Activated CD4-positive, alpha-beta memory T cell treated with anti-CD3 and anti-CD28 coated beads for 36 hours (primary cell): ENCODE measurements at regions not wholly inside any gene's neighbourhood (a gene's known extent, or its start where the extent isn't known, plus 50 kb on each side); places are given as distances from the start of the nearest gene placed in this dataset.

Experiments used
- CTCF ChIA-PET: fragments of 350-600 bp; sonication (Branson Sonifier 250); formaldehyde crosslinking; loops from one replicate; lab custom pipeline; 2021; ENCODE audit warnings: antibody characterized with exemption, inconsistent platforms; lab: Charles Lee
- POLR2A ChIA-PET: fragments of 350-600 bp; sonication (Branson Sonifier 250); formaldehyde crosslinking; loops from one replicate; lab custom pipeline; 2021; ENCODE audit warnings: antibody characterized with exemption; lab: Charles Lee
- DNase-seq: peaks from one replicate; pipeline ENCODE4 v3.0.0-alpha.2; 2020
- H3K27ac Mint-ChIP-seq: one replicate; pipeline ENCODE4 v1.8.0; 2021; ENCODE audit warnings: mixed read lengths
- H3K27me3 Mint-ChIP-seq: one replicate; pipeline ENCODE4 v1.8.0; 2021; ENCODE audit warnings: mixed read lengths
- H3K36me3 Mint-ChIP-seq: one replicate; pipeline ENCODE4 v1.8.0; 2021; ENCODE audit warnings: mixed read lengths
- H3K4me1 Mint-ChIP-seq: one replicate; pipeline ENCODE4 v1.8.0; 2021; ENCODE audit warnings: low read depth, mixed read lengths
- H3K4me3 Mint-ChIP-seq: one replicate; pipeline ENCODE4 v1.8.0; 2021; ENCODE audit warnings: mild to moderate bottlenecking, mixed read lengths
- H3K9me3 Mint-ChIP-seq: one replicate; pipeline ENCODE4 v1.8.0; 2021; ENCODE audit warnings: mixed read lengths
- intact Hi-C: fragments of 100-400 bp; cut with micrococcal nuclease; formaldehyde crosslinking; loops from one replicate; pipeline ENCODE4 v1.15.1; 2023

DNA sequence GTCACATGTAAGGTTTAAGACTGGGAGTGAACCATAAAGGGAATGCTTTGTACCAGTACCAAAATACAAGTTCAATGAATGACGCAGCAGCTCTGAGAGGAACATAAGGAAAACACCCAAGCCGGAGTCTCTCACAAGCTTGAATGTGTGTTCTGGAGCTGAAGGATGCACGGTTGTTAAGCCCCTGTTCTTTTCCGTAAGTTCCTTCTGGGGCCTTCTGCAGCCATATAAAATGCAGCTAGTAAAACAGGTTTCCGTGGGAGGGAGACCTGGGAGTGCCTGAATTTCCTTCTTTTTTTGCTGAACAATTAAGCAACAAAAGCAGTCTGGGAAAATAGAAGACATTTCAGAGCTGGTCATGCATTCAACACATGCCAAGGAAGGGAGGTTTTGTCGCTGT is 73.2 kb upstream of the JAG1 start:
- no peaks in the 10 kb centered on the region for H3K36me3 Mint-ChIP-seq
- intact Hi-C loops: no loop called here
- POLR2A ChIA-PET: no interaction called here
- H3K9me3 Mint-ChIP-seq: no peaks in the 10 kb centered on the region
- H3K27ac Mint-ChIP-seq: no peak overlapping the region
- no peaks in the 10 kb centered on the region for H3K4me1 Mint-ChIP-seq
- H3K4me3 Mint-ChIP-seq: no peak overlapping the region
- CTCF ChIA-PET: no interaction called here
- no peak for DNase-seq
- no peaks in the 10 kb centered on the region for H3K27me3 Mint-ChIP-seq

DNA sequence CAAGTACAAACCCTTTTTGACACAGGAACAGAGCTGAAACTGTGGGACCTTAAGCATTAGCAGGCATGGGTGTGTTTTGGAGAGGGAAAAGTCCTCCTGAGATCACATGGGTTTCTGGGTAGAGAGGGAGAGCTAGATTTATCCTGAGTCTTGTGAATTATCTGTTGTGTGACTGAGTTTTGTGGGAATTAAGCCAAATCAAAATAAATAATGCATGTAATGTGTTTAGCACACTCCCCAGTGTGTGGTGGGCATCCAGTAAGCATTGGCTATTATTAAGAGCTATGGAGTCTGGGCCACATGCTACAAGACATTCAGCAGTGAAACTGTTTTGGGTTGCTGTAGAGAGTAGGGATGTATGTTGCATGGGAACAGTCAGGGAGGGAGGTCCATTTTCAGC is 75.3 kb upstream of the JAG1 start:
- intact Hi-C loops: no loop called here
- H3K9me3 Mint-ChIP-seq: no peaks in the 10 kb centered on the region
- no peaks in the 10 kb centered on the region for H3K27me3 Mint-ChIP-seq
- POLR2A ChIA-PET: no interaction called here
- no peaks in the 10 kb centered on the region for H3K4me1 Mint-ChIP-seq
- CTCF ChIA-PET: interaction anchor here (0.6 kb wide), 1 partner anchor 268 kb away, joined by 6 read pairs; no protein-coding TSS in a partner anchor
- DNase-seq: no peak
- H3K27ac Mint-ChIP-seq: no peak overlapping the region
- H3K36me3 Mint-ChIP-seq: no peaks in the 10 kb centered on the region
- no peak overlapping the region for H3K4me3 Mint-ChIP-seq

DNA sequence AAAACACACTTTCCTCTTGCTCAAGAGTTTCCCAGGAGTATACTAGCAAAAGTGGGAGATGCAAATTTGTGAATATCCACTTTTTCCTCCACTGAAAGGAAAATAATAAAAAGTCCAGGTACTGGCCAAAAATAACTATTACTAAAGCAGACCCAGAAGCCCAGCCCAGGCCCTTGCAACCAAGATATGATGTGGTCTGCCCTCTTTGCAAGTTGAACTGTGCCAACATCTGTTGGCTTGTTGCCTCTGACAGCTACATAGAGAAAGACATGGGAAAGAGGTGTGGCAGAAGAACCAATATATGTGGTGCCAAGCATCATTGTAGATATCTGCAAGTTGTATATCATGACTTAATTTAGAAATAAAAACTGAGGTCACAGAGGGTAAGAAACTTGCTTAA is 78.4 kb upstream of the JAG1 start:
- Mint-ChIP-seq H3K4me1 (no peaks in the 10 kb centered on the region), H3K36me3 (no peaks in the 10 kb centered on the region), H3K4me3 (no peak overlapping the region), H3K27ac (no peak overlapping the region), H3K9me3 (no peaks in the 10 kb centered on the region), H3K27me3 (peaks cover 5% of the 10 kb centered on the region)
- DNase-seq: no peak
- ChIA-PET POLR2A (no interaction called here), CTCF (no interaction called here)
- intact Hi-C loops: no loop called here

DNA sequence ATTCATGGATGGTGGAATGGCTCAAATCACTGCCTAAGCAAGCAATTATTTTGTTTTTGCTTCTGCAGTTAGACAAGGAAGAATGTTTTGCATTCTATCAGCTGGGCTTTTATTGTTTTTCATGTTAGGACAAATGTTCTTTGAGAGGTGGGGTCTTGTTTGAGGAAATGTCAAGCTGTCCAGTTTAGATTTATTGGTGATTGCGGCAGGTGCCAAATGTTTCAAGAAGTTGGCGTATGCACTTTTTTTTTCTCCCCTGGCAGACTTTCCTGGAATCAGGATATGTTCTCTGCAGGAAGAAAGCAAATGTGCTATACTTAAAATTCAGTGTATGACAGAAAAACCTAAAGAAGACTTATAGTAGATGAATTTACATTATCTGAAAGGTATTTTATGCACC is 81.0 kb upstream of the JAG1 start:
- no peak for DNase-seq
- Mint-ChIP-seq H3K4me3 (no peak overlapping the region), H3K27ac (no peak overlapping the region), H3K27me3 (peaks cover 5% of the 10 kb centered on the region), H3K4me1 (no peaks in the 10 kb centered on the region), H3K36me3 (no peaks in the 10 kb centered on the region), H3K9me3 (no peaks in the 10 kb centered on the region)
- POLR2A ChIA-PET: no interaction called here
- CTCF ChIA-PET: no interaction called here
- intact Hi-C loops: no loop called here

DNA sequence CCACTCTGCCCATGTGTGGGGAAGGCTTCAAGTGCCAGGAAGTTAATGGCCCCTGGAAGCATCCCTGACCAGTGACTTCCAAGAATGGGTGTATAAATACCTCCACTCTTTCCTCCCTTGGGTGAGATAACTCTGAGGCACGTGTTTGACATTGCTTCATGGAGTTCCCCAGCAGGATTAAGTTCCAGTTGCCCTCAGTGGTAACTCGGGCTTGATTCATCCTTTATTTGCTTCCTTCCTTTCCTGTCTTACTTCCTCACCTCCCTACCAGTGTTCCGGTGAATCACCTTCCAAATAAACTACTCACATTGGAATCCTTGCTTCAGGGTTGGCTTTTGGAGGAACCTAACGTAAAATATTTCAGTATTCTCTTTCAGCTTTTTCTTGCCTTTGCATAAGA is 84.6 kb upstream of the JAG1 start:
- intact Hi-C loops: no loop called here
- Mint-ChIP-seq H3K27me3 (peaks cover 5% of the 10 kb centered on the region), H3K27ac (no peak overlapping the region), H3K4me3 (no peak overlapping the region), H3K9me3 (no peaks in the 10 kb centered on the region), H3K36me3 (no peaks in the 10 kb centered on the region), H3K4me1 (no peaks in the 10 kb centered on the region)
- no peak for DNase-seq
- CTCF ChIA-PET: no interaction called here
- POLR2A ChIA-PET: no interaction called here

DNA sequence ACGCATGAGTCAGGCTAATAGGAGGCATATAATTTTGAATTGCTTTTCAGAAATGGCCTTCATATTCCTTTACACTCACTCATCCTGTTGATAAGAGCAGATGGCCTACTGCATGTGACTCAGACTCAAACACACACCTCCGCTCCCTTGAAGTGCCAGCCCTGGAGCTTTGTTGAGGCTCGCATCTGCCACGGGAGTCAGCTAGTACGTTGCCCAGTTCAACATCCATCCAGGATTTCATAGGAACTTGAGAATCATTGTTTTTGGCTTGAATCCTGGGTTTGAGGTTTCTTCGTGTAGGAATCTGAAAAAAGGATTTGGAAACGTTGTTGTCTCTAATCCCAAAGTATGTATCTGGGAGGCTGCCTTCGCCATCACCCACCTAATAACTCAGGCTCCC is 87.4 kb upstream of the JAG1 start:
- Mint-ChIP-seq H3K4me1 (no peaks in the 10 kb centered on the region), H3K4me3 (no peak overlapping the region)

DNA sequence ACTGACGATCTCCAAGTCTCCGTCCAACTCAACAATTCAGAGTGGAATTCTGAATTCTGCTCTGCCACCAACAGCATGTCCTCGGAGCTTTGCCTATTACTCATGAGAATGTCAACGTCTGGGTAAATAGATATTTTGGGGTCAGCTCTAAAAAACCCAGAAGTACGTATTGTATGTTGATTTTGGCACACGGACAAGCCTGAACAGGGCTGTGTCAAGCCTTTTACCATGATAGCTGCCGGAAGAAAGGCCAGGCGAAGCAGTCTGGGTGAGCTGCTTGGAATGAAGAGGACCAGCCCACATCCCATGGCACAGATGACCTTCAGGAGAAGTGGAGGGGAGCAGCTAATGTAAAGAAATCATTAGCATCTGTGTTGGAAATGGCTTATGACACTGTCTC is 88.0 kb upstream of the JAG1 start:
- Mint-ChIP-seq H3K9me3 (no peaks in the 10 kb centered on the region), H3K4me1 (no peaks in the 10 kb centered on the region), H3K27ac (no peak overlapping the region), H3K4me3 (no peak overlapping the region), H3K36me3 (no peaks in the 10 kb centered on the region), H3K27me3 (no peaks in the 10 kb centered on the region)
- ChIA-PET CTCF (interaction anchor here (1.0 kb wide), 1 partner anchor 232 kb away, joined by 3 read pairs; no protein-coding TSS in a partner anchor), POLR2A (no interaction called here)
- intact Hi-C loops: no loop called here
- DNase-seq: no peak

More for the DNA sequence above, 87.4 kb upstream of the JAG1 start:
- intact Hi-C loops: no loop called here
- H3K27me3 Mint-ChIP-seq: no peaks in the 10 kb centered on the region
- CTCF ChIA-PET: interaction anchor here (1.0 kb wide), 1 partner anchor 231 kb away, joined by 3 read pairs; no protein-coding TSS in a partner anchor
- POLR2A ChIA-PET: no interaction called here
- DNase-seq: no peak
- H3K27ac Mint-ChIP-seq: no peak overlapping the region
- no peaks in the 10 kb centered on the region for H3K36me3 Mint-ChIP-seq
- no peaks in the 10 kb centered on the region for H3K9me3 Mint-ChIP-seq

DNA sequence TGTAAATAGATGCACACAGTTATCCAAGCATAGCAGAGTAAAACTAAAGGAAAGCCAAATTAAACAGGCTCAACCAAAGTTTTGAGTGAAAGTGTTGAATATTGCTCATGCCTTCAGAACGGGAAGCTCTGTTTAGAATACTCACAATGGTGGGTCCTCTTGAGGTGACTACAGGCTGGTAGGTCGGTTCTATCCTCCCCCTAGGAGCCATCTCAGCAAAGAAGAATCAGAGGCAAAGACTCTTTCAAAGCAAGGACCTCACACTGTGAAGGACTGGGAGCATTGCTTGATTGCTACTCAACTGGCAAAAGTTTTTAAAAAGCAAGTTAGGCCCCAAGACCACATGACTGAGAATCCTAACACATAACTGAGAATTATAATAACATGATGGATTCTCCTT is 88.4 kb upstream of the JAG1 start:
- Mint-ChIP-seq H3K27ac (no peak overlapping the region), H3K4me1 (no peaks in the 10 kb centered on the region), H3K36me3 (no peaks in the 10 kb centered on the region), H3K4me3 (no peak overlapping the region), H3K9me3 (no peaks in the 10 kb centered on the region), H3K27me3 (no peaks in the 10 kb centered on the region)
- ChIA-PET POLR2A (no interaction called here), CTCF (interaction anchor here (1.0 kb wide), 1 partner anchor 232 kb away, joined by 3 read pairs; no protein-coding TSS in a partner anchor)
- intact Hi-C loops: no loop called here
- no peak for DNase-seq

DNA sequence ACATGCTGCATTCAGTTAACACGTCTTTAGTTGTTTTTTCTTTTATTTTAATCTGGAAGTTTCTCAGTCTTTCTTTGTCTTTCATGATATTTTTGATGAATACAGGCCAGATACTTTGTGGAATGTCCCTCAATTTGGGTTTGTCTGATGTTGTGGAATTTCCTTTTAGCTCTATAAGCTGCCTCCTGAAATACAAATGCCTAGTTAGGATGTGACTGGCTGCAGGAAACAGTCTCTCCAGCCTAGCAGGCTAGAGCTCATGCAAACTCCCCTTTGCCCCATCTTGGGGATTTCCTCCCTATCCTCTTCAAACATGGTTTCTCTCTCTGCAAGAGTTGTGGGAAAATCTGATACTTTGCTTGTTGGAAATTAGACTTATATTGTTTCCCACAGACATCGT is 89.3 kb upstream of the JAG1 start:
- intact Hi-C loops: no loop called here
- POLR2A ChIA-PET: no interaction called here
- CTCF ChIA-PET: no interaction called here
- no peak overlapping the region for H3K4me3 Mint-ChIP-seq
- no peak for DNase-seq
- no peaks in the 10 kb centered on the region for H3K36me3 Mint-ChIP-seq
- H3K9me3 Mint-ChIP-seq: no peaks in the 10 kb centered on the region
- no peaks in the 10 kb centered on the region for H3K27me3 Mint-ChIP-seq
- H3K27ac Mint-ChIP-seq: no peak overlapping the region
- no peaks in the 10 kb centered on the region for H3K4me1 Mint-ChIP-seq

DNA sequence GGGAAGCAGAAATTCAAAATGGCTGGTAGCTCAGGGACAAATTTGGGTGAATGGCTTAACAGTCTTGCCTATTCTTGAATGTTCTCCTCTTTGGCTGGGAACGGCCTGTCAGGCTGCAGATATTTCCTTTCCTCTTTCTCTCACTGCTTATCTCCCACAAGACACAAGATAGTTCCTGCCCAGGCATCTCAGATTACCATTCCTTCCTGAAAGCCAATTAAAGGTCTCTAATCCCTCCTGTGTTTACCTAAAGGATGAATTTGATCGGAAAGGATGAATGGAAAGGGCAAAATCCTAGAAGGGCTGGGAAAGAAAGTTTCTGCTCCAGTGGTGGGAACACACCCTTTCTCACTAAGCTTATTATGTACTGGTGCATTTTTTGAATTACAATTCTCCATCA is 95.9 kb upstream of the JAG1 start:
- H3K4me1 Mint-ChIP-seq: no peaks in the 10 kb centered on the region
- ChIA-PET POLR2A (no interaction called here), CTCF (no interaction called here)
- intact Hi-C loops: no loop called here
- H3K27me3 Mint-ChIP-seq: peaks cover 6% of the 10 kb centered on the region
- no peak overlapping the region for H3K4me3 Mint-ChIP-seq
- no peaks in the 10 kb centered on the region for H3K9me3 Mint-ChIP-seq
- no peak for DNase-seq
- no peak overlapping the region for H3K27ac Mint-ChIP-seq
- H3K36me3 Mint-ChIP-seq: no peaks in the 10 kb centered on the region

DNA sequence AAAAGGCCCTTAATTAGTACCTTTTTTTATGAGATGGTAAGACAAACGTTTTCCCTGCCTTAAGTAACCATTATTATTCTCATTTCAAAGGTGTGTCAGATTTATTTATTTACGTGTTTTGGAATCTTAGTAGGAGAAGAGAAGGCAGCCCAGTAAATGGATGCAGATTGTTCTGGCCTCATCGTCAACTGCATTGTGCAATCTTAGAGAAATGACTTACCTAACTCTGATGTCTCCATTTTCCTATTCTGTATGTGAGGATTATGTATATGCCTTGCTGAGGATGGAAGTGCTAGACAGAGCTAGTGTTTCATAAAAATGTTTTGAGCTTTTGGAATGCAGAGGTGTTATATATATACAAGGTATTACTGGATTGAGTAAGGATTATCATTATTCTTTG is 97.0 kb upstream of the JAG1 start:
- no peak for DNase-seq
- ChIA-PET CTCF (no interaction called here), POLR2A (no interaction called here)
- Mint-ChIP-seq H3K4me1 (no peaks in the 10 kb centered on the region), H3K4me3 (no peak overlapping the region), H3K9me3 (no peaks in the 10 kb centered on the region), H3K27me3 (peaks cover 6% of the 10 kb centered on the region), H3K36me3 (no peaks in the 10 kb centered on the region), H3K27ac (no peak overlapping the region)
- intact Hi-C loops: no loop called here

DNA sequence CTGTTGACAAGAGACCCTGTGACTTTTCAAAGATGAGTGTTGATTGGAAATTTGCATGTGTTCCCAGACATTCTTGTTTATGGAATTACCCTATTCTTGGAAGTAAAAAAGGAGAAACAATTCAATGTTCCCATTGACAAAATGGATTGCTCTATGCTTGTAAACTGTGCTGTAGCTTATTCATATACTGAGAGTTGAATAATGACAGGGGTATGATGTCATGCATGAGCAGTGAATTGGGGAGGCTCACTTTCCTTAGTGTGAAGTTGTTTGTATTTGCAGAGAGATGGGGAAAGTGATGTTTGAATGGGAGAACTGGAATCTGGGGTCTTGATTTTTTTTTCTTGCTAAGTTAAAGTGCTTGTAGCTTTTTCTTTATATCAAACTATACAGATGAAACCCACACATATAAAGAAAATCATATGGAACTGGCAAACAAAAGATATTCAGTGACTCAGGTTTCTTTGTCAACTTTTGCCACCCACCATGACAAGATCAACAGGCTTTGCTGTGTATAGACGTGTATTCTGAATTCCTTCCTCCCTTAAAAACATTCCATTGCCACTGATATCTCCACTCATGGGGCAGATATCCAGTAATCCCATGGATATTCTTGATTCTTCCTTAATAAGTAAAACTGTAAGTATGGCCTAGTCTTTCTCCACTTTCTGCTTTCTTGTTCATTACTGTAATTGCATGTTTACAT is 97.8 kb upstream of the JAG1 start:
- Mint-ChIP-seq H3K27me3 (peaks cover 6% of the 10 kb centered on the region), H3K9me3 (no peaks in the 10 kb centered on the region), H3K36me3 (no peaks in the 10 kb centered on the region), H3K4me1 (no peaks in the 10 kb centered on the region), H3K4me3 (no peak overlapping the region), H3K27ac (no peak overlapping the region)
- intact Hi-C loops: no loop called here
- CTCF ChIA-PET: no interaction called here
- POLR2A ChIA-PET: no interaction called here
- DNase-seq: no peak

DNA sequence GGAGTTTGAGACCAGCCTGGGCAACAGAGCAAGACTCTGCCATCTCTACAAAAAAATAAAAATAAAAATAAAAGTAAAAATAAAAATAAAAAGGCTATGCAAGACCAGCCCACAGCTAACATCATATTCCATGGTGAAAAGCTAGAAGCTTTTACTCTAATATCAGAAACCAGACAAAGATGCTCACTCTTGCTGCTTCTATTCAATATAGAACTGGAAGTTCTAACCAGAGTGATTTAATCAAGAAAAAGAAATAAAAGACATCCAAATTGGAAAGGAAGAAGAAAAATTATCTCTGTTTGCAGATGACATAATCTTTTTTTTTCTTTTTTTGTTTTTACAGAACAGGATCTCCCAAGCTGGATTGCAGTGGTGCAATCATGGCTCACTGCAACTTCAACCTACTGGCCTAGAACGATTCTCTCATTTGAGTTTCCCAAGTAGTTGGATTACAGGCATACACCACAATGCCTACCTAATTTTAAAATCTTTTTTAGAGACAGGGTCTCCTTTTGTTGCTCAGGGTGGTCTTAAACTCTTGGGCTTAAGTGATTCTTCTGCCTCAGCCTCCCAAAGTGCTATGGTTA is 100.7 kb upstream of the JAG1 start:
- CTCF ChIA-PET: no interaction called here
- H3K36me3 Mint-ChIP-seq: no peaks in the 10 kb centered on the region
- intact Hi-C loops: no loop called here
- H3K27me3 Mint-ChIP-seq: peaks cover 6% of the 10 kb centered on the region
- H3K4me1 Mint-ChIP-seq: no peaks in the 10 kb centered on the region
- no peak for DNase-seq
- H3K4me3 Mint-ChIP-seq: no peak overlapping the region
- POLR2A ChIA-PET: no interaction called here
- H3K27ac Mint-ChIP-seq: no peak overlapping the region
- H3K9me3 Mint-ChIP-seq: no peaks in the 10 kb centered on the region
